Fibroblast of lung (primary cell): ENCODE measurements at regions not wholly inside any gene's neighbourhood (a gene's known extent, or its start where the extent isn't known, plus 50 kb on each side); places are given as distances from the start of the nearest gene placed in this dataset.

Experiments used
- EZH2 ChIP-seq: IDR thresholded peaks from 2 replicates; pipeline ENCODE4 v1.5.1; 2012; ENCODE audit warnings: low read length, control low read depth, mild to moderate bottlenecking; ENCODE audit errors: missing control alignments
- TF ChIP-seq, protein P1 (sequence below), 2 donors: IDR thresholded peaks in 1 of 2; conservative IDR thresholded peaks in 1 of 2; 1 replicate in 1 of 2; 2 replicates in 1 of 2; pipeline ENCODE4 v1.5.1; 2011 to 2012; ENCODE audit warnings: low read length in 2 of 2, control low read depth in 1 of 2, inconsistent platforms in 1 of 2, low read depth in 1 of 2, mild to moderate bottlenecking in 1 of 2

DNA sequence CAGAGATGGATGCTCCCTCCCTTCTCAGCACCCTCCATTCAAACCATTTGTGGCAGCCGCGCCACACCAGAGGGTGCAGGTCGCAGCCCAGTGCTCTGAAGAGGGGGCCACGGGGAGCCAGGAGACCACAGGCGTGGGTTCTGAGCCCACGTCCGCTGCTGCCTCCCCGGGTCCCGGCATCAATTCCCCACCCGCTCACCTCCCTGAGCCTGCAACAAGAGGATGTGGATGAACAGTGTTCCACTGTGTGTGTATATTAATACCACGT is 120.1 kb upstream of the VSTM2B start:
- TF ChIP-seq, protein P1, sequence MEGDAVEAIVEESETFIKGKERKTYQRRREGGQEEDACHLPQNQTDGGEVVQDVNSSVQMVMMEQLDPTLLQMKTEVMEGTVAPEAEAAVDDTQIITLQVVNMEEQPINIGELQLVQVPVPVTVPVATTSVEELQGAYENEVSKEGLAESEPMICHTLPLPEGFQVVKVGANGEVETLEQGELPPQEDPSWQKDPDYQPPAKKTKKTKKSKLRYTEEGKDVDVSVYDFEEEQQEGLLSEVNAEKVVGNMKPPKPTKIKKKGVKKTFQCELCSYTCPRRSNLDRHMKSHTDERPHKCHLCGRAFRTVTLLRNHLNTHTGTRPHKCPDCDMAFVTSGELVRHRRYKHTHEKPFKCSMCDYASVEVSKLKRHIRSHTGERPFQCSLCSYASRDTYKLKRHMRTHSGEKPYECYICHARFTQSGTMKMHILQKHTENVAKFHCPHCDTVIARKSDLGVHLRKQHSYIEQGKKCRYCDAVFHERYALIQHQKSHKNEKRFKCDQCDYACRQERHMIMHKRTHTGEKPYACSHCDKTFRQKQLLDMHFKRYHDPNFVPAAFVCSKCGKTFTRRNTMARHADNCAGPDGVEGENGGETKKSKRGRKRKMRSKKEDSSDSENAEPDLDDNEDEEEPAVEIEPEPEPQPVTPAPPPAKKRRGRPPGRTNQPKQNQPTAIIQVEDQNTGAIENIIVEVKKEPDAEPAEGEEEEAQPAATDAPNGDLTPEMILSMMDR (conservative IDR thresholded peaks at IDR 0.05 in 1 of 2, IDR thresholded peaks at IDR 0.05 in 1 of 2; ENCODE audit: low read depth in 1 of 2, low read length in 2 of 2) = no peak
- no peak for TF ChIP-seq EZH2
